ENCODE measurements at regions not wholly inside any gene's neighbourhood (a gene's known extent, or its start where the extent isn't known, plus 50 kb on each side); places are given as distances from the start of the nearest gene placed in this dataset.

DNA sequence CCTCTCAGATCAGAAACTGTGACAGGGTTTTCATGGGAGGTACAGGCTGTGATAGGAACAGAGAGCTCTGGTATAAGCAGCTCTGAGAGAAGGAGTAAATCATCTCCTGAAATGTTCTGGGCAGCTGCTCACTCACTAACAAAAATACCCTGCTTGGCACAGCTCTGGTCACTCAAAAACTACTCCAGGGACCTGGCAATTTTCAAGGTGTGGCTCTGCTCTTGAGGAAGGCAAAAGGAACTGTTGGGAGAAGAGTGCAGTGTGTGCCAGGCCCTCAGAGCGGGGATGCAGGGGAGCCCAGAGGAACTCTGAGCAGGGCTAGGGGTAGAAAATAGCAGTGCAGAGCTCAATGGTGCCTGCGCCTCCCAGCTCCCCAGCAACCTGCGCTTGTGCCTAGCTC lies 180.5 kb upstream of the ZBED5 start:
- DNase-seq, result no peak

GRCh38 chr11:11036848-11037732 lies 179.2 kb upstream of the ZBED5 start:
- DNase-seq, result peak; percentile 32

- DNase-seq, result no peak
These were observed 178.5 kb upstream of the ZBED5 start for GRCh38 chr11:11036185-11036847.

GRCh38 chr11:11035331-11035730 lies 177.5 kb upstream of the ZBED5 start:
- DNase-seq, result no peak

DNA sequence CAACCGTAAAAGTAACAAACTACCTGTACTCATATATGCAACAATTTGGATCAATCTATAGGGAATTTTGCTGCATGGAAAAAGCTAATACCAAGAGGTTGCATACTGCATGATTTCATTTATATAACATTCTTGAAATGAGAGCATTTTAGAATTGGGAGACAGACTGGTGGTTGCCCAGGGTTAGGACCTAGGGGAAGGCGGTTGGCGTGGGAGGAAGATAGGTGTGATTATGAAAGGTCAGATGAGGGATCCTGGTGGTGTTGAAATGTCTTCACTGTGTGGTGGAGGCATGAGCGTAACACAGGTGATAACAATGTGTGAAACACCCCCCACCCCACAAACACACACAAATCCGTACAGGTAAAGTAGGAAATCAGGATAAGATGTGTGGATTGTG lies 176.6 kb upstream of the ZBED5 start:
- DNase-seq, result no peak

DNA sequence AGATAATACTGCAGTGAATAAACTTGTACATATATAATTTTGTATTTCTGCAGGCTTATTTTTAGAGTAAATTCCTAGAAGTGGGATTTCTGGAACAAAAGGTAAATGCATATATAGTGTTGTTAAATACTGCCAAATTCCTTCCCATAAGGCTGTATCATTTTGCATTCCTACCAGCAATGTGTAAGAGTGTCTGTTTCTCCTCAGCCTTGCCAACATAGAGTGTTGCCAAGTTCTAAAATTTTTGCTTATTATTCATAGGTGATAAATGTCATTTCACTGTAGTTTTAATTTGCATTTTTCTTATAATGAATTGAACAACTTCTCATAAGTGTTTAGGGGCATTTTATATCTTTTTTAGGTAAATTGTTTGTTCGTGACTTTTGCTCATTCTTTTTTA lies 174.2 kb upstream of the ZBED5 start:
- DNase-seq, result no peak

DNA sequence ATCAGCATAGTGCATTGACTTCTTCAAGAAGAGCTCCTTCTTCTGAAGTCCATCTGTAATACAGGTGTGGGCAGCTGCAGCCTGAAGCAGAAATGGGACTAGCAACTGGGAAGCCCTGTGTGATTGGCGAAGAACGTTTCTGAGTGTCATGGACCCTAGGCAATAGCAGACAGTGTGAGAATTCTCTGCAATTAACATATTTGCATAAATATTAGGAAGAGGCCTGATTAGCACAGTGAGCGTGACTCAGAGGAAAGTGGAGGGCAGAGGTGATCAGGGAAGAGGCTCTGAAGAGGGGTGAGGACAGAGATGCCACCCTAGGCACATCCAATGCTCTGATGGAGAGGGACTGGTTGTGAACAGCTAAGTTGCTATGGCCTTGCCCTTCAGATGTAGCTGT lies 171.2 kb upstream of the ZBED5 start:
- DNase-seq, result no peak

- peak; percentile 77 for DNase-seq
These were observed 170.3 kb upstream of the ZBED5 start for GRCh38 chr11:11028017-11028692.

DNA sequence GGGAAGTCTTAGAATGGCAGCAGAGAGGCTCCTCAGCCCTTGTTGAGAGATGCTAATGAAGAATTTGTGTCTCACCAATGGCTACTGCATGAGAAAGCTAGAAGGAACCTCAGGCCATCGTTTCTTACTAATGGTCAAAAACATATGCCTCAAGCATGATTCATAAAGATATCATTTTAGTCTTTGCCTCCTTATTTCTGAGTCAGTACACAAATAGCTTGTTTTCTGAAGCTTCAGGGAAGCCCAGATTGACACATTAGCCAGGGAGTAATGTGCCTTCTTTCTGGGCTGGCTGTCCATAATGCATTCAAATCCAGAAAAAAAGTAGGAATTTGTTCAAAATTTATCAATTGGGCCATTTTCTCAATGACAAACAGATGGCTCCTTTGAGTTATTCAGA lies 169.4 kb upstream of the ZBED5 start:
- DNase-seq, result no peak

- no peak for DNase-seq
These were observed 167.2 kb upstream of the ZBED5 start for GRCh38 chr11:11025087-11025486.

DNA sequence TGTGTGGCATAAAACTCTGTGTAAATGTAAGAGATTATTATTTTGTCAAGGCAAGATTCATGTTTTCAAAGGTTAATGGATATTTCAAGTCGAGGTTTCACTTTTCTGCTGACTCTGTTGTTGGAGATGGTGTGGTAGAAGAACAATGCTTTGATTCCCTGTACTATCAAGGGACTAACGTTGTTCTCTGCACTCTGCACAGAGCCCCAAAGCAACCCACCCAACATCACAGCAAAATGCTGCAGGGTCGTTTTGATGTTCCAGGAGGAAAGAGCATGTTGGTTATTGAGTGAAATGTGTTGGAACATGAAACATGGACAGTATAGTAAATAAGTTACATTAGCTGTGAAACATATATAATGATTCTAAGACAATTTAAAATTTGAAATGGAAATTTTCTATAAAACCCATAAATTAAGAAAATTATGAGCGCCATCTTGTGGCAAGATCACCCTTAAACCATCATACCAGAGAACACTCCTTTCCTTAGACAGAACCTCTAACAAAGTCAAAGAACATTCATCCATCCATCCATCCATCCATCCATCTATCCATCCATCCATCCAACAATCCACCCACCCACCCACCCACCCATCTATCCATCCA lies 164.4 kb upstream of the ZBED5 start:
- peak; percentile 22 for DNase-seq

DNA sequence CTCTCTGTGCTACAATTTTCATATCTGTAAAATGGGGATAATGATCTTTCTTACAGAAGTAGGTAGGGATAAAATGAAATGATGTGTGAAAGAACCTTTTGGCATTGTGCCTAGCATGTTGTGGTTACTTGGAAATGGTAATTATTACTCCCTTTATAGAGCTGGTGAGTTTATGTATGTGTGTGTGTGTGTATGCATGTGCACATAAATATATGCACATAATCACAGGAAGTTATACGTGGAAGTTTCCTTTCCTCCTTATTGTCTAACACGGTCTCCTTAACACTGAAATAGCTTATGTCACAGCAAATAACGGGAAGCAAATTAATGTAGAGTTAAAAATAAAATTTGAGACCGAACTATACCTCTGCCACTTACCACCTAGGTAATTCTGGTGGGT lies 163.7 kb upstream of the ZBED5 start:
- no peak for DNase-seq

- no peak for DNase-seq
These were observed 162.9 kb upstream of the ZBED5 start for GRCh38 chr11:11020747-11021149.

- no peak for DNase-seq
These were observed 162.4 kb upstream of the ZBED5 start for GRCh38 chr11:11020219-11020726.

- DNase-seq, result no peak
These were observed 159.1 kb upstream of the ZBED5 start for GRCh38 chr11:11016943-11017342.

DNA sequence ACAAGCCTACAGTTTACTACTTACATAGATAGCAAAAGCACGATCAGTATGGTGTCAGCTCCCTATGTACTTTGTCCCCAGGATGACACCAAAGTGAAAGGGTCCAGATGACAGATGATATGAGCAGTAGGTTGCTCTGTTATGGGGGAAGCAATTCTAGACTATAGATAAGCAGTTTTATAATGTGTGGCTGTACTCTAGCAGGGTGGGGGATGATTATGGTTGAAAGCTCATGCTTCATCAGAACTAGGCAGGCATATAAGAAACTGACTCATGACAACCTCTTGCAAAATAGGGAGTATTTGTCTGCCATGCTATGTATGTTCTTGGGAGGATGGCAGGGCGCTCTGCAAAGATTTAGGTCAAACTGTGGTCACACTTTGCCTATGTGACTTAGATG lies 158.2 kb upstream of the ZBED5 start:
- DNase-seq, result no peak

DNA sequence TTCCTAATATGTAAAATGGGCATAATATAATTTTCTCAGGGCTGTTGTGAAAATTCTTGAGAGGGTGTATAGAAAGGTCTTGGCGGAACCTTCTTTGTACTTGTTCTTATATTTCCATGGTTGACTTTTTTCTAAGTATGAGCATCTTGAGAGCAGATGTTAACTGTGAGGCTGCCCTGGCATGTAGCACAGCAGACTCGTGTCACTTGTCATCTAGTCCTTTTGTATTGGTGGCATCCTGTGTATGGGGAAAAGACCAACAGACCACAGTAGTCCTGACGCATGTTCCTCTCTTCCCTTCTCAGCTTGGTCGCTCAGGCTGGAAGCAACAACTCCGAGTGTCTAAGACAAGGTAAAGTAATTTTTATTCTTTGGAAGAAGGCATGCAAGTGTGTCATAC lies 153.8 kb upstream of the ZBED5 start:
- DNase-seq, result no peak

DNA sequence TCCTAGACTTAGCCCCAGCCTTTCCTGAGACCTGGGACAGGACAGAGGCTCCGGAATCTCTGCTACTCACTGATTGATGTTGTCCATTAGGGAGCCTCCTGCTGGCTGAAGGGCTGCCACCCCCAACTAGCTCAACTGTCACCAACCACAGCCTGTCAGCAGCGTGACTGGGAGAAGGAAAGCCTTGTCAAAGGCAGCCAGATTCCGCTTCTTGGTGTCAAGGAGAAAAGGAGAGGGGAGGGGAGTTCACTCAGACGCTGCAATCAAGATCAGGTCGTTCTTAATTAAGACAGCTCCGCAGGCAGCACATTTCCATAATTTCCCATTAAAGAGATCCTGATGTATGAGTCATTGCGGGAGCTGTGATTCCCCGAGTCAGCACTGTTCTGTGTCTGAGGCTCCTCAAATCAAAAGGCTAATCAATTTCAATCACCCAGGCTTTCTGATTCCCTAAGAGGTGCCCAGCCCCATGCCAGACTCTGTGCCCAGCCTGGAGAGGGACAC lies 152.8 kb upstream of the ZBED5 start:
- no peak for DNase-seq

- DNase-seq, result no peak
These were observed 151.3 kb upstream of the ZBED5 start for GRCh38 chr11:11009179-11009578.

DNA sequence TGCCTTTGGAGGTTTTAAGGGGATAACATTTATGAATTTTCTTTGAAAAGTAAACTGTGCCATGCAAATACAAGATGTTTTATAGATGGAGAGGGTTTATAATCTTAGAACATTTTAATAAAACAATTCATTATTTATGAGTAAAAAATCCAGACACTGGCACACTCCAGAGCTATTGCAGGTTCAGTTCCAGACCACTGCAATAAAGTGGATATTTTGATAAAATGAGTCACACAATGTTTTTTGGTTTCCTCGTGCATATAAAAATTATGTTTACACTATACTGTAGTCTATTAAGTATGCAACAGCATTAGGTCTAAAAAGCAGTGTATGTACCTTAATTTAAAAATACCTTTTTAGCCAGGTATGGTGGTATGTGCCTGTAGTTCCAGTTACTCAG lies 146.2 kb upstream of the ZBED5 start:
- DNase-seq, result no peak

DNA sequence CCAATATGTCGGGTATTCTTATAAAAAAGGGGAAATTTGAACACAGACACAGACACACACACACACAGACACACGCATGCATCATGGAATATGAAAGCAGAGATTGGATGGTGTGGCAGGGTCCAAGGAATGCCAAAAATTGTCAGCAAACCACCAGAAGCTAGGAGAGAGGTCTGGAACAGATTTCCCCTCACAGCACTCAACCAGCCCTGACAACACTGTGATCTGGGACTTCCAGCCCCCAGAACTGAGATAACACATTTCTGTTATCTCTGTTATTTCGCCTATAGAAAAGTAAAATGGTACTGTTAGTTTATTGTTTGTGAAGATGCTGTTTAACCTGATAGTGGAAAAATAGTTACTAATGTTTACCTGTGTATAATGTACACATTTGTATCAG lies 145.4 kb upstream of the ZBED5 start:
- DNase-seq, result no peak

GRCh38 chr11:11000579-11001283 lies 142.9 kb upstream of the ZBED5 start:
- DNase-seq, result no peak
